PC-9 (cell line): ENCODE measurements at regions not wholly inside any gene's neighbourhood (a gene's known extent, or its start where the extent isn't known, plus 50 kb on each side); places are given as distances from the start of the nearest gene placed in this dataset.

ENCODE experiments used
- BruUV-seq: library from RNA; stranded (reverse); fragments of 400-500 nt; replicated peaks from 2 replicates; lab custom pipeline; 2021; lab: Mats Ljungman, UMichigan
- CTCF ChIA-PET: fragments of 300-600 bp; sonication (Branson Sonifier 250); formaldehyde crosslinking; loops from one replicate; lab custom pipeline; 2022; ENCODE audit warnings: antibody characterized with exemption; lab: Charles Lee
- POLR2A ChIA-PET: fragments of 300-600 bp; sonication (Branson Sonifier 250); formaldehyde crosslinking; loops from one replicate; lab custom pipeline; 2022; ENCODE audit warnings: antibody characterized with exemption; ENCODE audit not compliant: unreplicated experiment; lab: Charles Lee
- DNase-seq, 2 experiments: peaks; one replicate each; pipeline versions ENCODE4 v3.0.0 to v3.0.0-alpha.2; 2015 to 2022; ENCODE audit warnings: mixed read lengths in 1 of 2
- H2AFZ ChIP-seq: fragments of 200-600 bp; sonication (generic); 2 replicates; pipeline ENCODE4 v1.8.1; 2017; ENCODE audit warnings: antibody characterized with exemption
- H3F3A ChIP-seq: fragments of 200-600 bp; sonication (generic); 2 replicates; pipeline ENCODE4 v1.8.1; 2017; ENCODE audit warnings: antibody characterized with exemption, mild to moderate bottlenecking, low read depth; ENCODE audit not compliant: insufficient read depth
- H3K27ac ChIP-seq: fragments of 200-600 bp; sonication (generic); 2 replicates; pipeline ENCODE4 v1.6.1; 2016; ENCODE audit warnings: mixed run types
- H3K27me3 ChIP-seq: fragments of 200-600 bp; sonication (generic); 2 replicates; pipeline ENCODE4 v1.6.1; 2016; ENCODE audit warnings: low read depth, mixed run types; ENCODE audit not compliant: insufficient read depth
- H3K36me3 ChIP-seq: fragments of 200-600 bp; sonication (generic); 2 replicates; pipeline ENCODE4 v1.6.1; 2016; ENCODE audit warnings: low read depth, mixed run types
- H3K4me1 ChIP-seq: fragments of 200-600 bp; sonication (generic); replicated peaks from 2 replicates; pipeline ENCODE4 v1.6.1; 2016; ENCODE audit warnings: mixed run types; ENCODE audit not compliant: insufficient read depth
- H3K4me2 ChIP-seq: fragments of 200-600 bp; sonication (generic); 2 replicates; pipeline ENCODE4 v1.6.1; 2017; ENCODE audit warnings: mixed run types
- H3K4me3 ChIP-seq: fragments of 200-600 bp; sonication (generic); 2 replicates; pipeline ENCODE4 v1.6.1; 2016; ENCODE audit warnings: mixed run types
- H3K79me2 ChIP-seq: fragments of 200-600 bp; sonication (generic); 2 replicates; pipeline ENCODE4 v1.6.1; 2017; ENCODE audit warnings: low read depth, mixed run types
- H3K9me2 ChIP-seq: fragments of 200-600 bp; sonication (generic); 2 replicates; pipeline ENCODE4 v1.8.1; 2017; ENCODE audit warnings: mild to moderate bottlenecking; ENCODE audit not compliant: insufficient read depth
- H3K9me3 ChIP-seq: fragments of 200-600 bp; sonication (generic); 2 replicates; pipeline ENCODE4 v1.8.1; 2016; ENCODE audit warnings: low read depth; ENCODE audit not compliant: insufficient read depth
- H4K20me1 ChIP-seq: fragments of 200-600 bp; sonication (generic); 2 replicates; pipeline ENCODE4 v1.8.1; 2017; ENCODE audit not compliant: insufficient read depth
- CTCF ChIP-seq: fragments of 200-600 bp; sonication (generic); conservative IDR thresholded peaks from 2 replicates; pipeline ENCODE4 v1.6.1; 2017; ENCODE audit warnings: mixed run types, antibody characterized with exemption, mild to moderate bottlenecking, moderate library complexity
- EZH2 ChIP-seq: fragments of 200-600 bp; sonication (generic); IDR thresholded peaks from 2 replicates; pipeline ENCODE4 v1.8.0; 2017; ENCODE audit warnings: antibody characterized with exemption, low read depth
- intact Hi-C: fragments of 100-400 bp; cut with micrococcal nuclease; formaldehyde crosslinking; loops from one replicate; pipeline ENCODE4 v1.10.0; 2022; ENCODE audit not compliant: unreplicated experiment

GRCh38 chrX:1870421-1870820 is 255.6 kb downstream of the ASMT start:
- BruUV-seq, result no TSS peak
- TF ChIP-seq CTCF, result no peak
- no peak for TF ChIP-seq EZH2
- H3K4me2 ChIP-seq, result no peak overlapping the region

GRCh38 chrX:1871887-1872286 is 257.0 kb downstream of the ASMT start:
- no peak for DNase-seq
- no peak overlapping the region for H3K4me2 ChIP-seq
- H3K36me3 ChIP-seq, result no peaks in the 10 kb centered on the region
- H3K4me3 ChIP-seq, result no peak overlapping the region
- CTCF ChIA-PET, result no interaction called here
- POLR2A ChIA-PET, result no interaction called here
- TF ChIP-seq CTCF (no peak), EZH2 (no peak)
- no peaks in the 10 kb centered on the region for H3K9me2 ChIP-seq
- H2AFZ ChIP-seq, result no peak overlapping the region
- no peak overlapping the region for H3K27ac ChIP-seq
- no TSS peak for BruUV-seq
- no peaks in the 10 kb centered on the region for H3K4me1 ChIP-seq
- H3F3A ChIP-seq, result no peaks in the 10 kb centered on the region
- intact Hi-C loops, result no loop called here
- H4K20me1 ChIP-seq, result no peaks in the 10 kb centered on the region
- H3K9me3 ChIP-seq, result no peaks in the 10 kb centered on the region
- H3K79me2 ChIP-seq, result no peaks in the 10 kb centered on the region
- peaks cover 26% of the 10 kb centered on the region for H3K27me3 ChIP-seq

More at GRCh38 chrX:1870421-1870820, 255.6 kb downstream of the ASMT start:
- H3K79me2 ChIP-seq, result no peaks in the 10 kb centered on the region
- no peak overlapping the region for H3K4me3 ChIP-seq
- no peaks in the 10 kb centered on the region for H3K9me2 ChIP-seq
- no peaks in the 10 kb centered on the region for H3F3A ChIP-seq
- peaks cover 39% of the 10 kb centered on the region for H3K27me3 ChIP-seq
- H3K4me1 ChIP-seq, result no peaks in the 10 kb centered on the region
- intact Hi-C loops, result no loop called here
- no peak overlapping the region for H2AFZ ChIP-seq
- no peak for DNase-seq
- ChIA-PET CTCF (no interaction called here), POLR2A (no interaction called here)
- no peaks in the 10 kb centered on the region for H3K36me3 ChIP-seq
- no peak overlapping the region for H3K27ac ChIP-seq
- no peaks in the 10 kb centered on the region for H3K9me3 ChIP-seq
- H4K20me1 ChIP-seq, result no peaks in the 10 kb centered on the region

- no peak overlapping the region for H3K27ac ChIP-seq
- no peaks in the 10 kb centered on the region for H3K4me1 ChIP-seq
- H2AFZ ChIP-seq, result no peak overlapping the region
- H4K20me1 ChIP-seq, result no peaks in the 10 kb centered on the region
- no peaks in the 10 kb centered on the region for H3K9me3 ChIP-seq
- H3K4me3 ChIP-seq, result no peak overlapping the region
- no peaks in the 10 kb centered on the region for H3K36me3 ChIP-seq
- TF ChIP-seq CTCF (no peak), EZH2 (no peak)
- no peaks in the 10 kb centered on the region for H3F3A ChIP-seq
- no peak overlapping the region for H3K4me2 ChIP-seq
- peaks cover 16% of the 10 kb centered on the region for H3K27me3 ChIP-seq
- DNase-seq, result no peak
- intact Hi-C loops, result no loop called here
- no peaks in the 10 kb centered on the region for H3K79me2 ChIP-seq
- ChIA-PET POLR2A (no interaction called here), CTCF (no interaction called here)
- H3K9me2 ChIP-seq, result no peaks in the 10 kb centered on the region
- BruUV-seq, result no TSS peak
Measured at GRCh38 chrX:1873671-1874070, 258.8 kb downstream of the ASMT start.
